Stimulated activated CD8-positive, alpha-beta memory T cell treated with anti-CD3 and anti-CD28 coated beads, Interleukin-4, amount 100 ng/mL, for 24 hours (primary cell): ENCODE measurements at regions not wholly inside any gene's neighbourhood (a gene's known extent, or its start where the extent isn't known, plus 50 kb on each side); places are given as distances from the start of the nearest gene placed in this dataset.

Experiments
- DNase-seq: peaks from one replicate; pipeline ENCODE4 v3.0.0-alpha.2; 2020; ENCODE audit warnings: low read depth

GRCh38 chr6:163986313-163986712 is 571.8 kb downstream of the QKI start:
- no peak for DNase-seq

GRCh38 chr6:163985710-163986109 is 571.2 kb downstream of the QKI start:
- no peak for DNase-seq

- no peak for DNase-seq
Observed at GRCh38 chr6:163985040-163985439, 570.5 kb downstream of the QKI start.

GRCh38 chr6:163984124-163984936 is 569.8 kb downstream of the QKI start:
- DNase-seq, result no peak

- no peak for DNase-seq
Observed at GRCh38 chr6:163983679-163984078, 569.2 kb downstream of the QKI start.

- no peak for DNase-seq
Observed at GRCh38 chr6:163974322-163974721, 559.8 kb downstream of the QKI start.

GRCh38 chr6:163971841-163972838 is 557.6 kb downstream of the QKI start:
- DNase-seq, result no peak

GRCh38 chr6:163970846-163971564 is 556.5 kb downstream of the QKI start:
- DNase-seq, result no peak

GRCh38 chr6:163965426-163966348 is 551.2 kb downstream of the QKI start:
- DNase-seq, result no peak

GRCh38 chr6:163964789-163965188 is 550.3 kb downstream of the QKI start:
- DNase-seq, result no peak

GRCh38 chr6:163963205-163964120 is 548.9 kb downstream of the QKI start:
- no peak for DNase-seq

- no peak for DNase-seq
Observed at GRCh38 chr6:163962627-163963117, 548.2 kb downstream of the QKI start.

- DNase-seq, result no peak
Observed at GRCh38 chr6:163960128-163960527, 545.6 kb downstream of the QKI start.

- no peak for DNase-seq
Observed at GRCh38 chr6:163958646-163959045, 544.1 kb downstream of the QKI start.

- DNase-seq, result peak; percentile 45
Observed at GRCh38 chr6:163956571-163957407, 542.3 kb downstream of the QKI start.

GRCh38 chr6:163955756-163956155 is 541.2 kb downstream of the QKI start:
- no peak for DNase-seq

GRCh38 chr6:163955096-163955495 is 540.6 kb downstream of the QKI start:
- no peak for DNase-seq

- no peak for DNase-seq
Observed at GRCh38 chr6:163954088-163954775, 539.7 kb downstream of the QKI start.
